Esophagus muscularis mucosa (tissue), 3 donors: ENCODE measurements at regions not wholly inside any gene's neighbourhood (a gene's known extent, or its start where the extent isn't known, plus 50 kb on each side); places are given as distances from the start of the nearest gene placed in this dataset.

ENCODE experiments used
- POLR2A ChIP-seq: fragments of 450-650 bp; IDR thresholded peaks from one replicate; pipeline ENCODE4 v1.6.1; 2017; ENCODE audit warnings: antibody characterized with exemption, moderate library complexity, mild to moderate bottlenecking, low read depth
- POLR2AphosphoS5 ChIP-seq, 2 donors: sonication (generic); formaldehyde crosslinking; IDR thresholded peaks; one replicate each; pipeline ENCODE4 v1.6.1; 2017; ENCODE audit warnings: antibody characterized with exemption in 2 of 2
- TF ChIP-seq, protein P1 (sequence below), 3 experiments: fragments of 200-600 bp in 2 of 3; fragments of 450-650 bp in 1 of 3; sonication (generic) in 2 of 3; IDR thresholded peaks; one replicate each; pipeline ENCODE4 v1.5.1; 2017 to 2019; ENCODE audit warnings: antibody characterized with exemption in 3 of 3, mild to moderate bottlenecking in 2 of 3, moderate library complexity in 1 of 3

DNA sequence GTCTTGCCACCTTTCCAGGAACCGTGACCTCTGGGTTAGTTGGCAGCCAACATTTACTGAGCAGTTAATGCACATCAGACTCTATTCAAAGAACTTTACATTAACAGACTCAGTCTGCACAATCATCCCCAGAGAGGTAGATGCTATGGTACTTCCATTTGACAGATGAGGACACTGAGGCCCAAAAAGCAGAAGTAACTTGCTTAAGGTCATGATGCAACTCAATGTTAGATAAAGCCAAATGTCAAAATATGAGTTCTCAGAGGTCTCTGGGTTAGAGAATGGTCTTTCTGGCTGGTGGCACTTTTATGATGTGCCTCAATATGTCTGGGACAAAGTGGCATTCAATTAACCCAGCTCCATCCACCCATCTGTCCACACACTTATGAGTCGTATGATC is 450.0 kb downstream of the MIAT start:
- TF ChIP-seq, protein P1, sequence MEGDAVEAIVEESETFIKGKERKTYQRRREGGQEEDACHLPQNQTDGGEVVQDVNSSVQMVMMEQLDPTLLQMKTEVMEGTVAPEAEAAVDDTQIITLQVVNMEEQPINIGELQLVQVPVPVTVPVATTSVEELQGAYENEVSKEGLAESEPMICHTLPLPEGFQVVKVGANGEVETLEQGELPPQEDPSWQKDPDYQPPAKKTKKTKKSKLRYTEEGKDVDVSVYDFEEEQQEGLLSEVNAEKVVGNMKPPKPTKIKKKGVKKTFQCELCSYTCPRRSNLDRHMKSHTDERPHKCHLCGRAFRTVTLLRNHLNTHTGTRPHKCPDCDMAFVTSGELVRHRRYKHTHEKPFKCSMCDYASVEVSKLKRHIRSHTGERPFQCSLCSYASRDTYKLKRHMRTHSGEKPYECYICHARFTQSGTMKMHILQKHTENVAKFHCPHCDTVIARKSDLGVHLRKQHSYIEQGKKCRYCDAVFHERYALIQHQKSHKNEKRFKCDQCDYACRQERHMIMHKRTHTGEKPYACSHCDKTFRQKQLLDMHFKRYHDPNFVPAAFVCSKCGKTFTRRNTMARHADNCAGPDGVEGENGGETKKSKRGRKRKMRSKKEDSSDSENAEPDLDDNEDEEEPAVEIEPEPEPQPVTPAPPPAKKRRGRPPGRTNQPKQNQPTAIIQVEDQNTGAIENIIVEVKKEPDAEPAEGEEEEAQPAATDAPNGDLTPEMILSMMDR (IDR thresholded peaks at IDR 0.05) = no peak
- no peak for TF ChIP-seq POLR2AphosphoS5 (IDR thresholded peaks at IDR 0.05)
- TF ChIP-seq POLR2A = no peak
